ENCODE measurements at regions not wholly inside any gene's neighbourhood (a gene's known extent, or its start where the extent isn't known, plus 50 kb on each side); places are given as distances from the start of the nearest gene placed in this dataset.

DNA sequence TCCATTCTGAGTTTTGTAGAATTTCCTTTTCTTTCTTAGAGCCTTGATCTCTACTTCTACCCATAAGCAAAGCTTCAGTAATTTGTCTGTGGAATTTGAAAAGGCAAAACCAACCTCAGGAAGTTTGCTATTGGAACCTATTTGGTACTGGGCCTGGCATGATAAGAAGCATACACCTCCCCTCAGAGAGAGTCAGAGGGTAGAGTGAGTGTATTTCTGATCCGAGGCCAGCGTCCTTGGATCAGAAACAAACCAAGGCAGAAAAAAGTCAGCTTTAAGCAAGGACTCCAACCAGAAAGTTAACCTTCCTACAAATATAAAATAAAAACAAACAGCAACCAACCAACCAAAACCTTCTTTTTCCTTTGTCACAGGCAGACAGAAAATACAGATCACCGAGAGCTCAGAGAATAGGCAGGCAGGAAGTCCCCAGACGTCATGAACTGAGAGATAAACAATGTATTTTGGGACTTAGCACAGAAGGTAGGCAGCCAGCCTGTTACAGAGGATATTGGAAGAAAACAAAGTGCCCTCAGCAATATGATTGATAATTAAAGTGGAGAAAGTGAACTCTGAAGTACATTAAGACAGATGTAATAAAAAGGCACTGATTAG is 141.5 kb downstream of the NEDD1 start:
- Histone ChIP-seq H3K9me3 (ENCODE audit: low read depth, low read length, poor library complexity, severe bottlenecking) (no peaks in the 10 kb centered on the region), H3K4me3 (ENCODE audit: low read depth, low read length, poor library complexity, severe bottlenecking) (no peak overlapping the region), H3K4me1 (ENCODE audit: insufficient read depth, low read length, poor library complexity, severe bottlenecking) (no peaks in the 10 kb centered on the region), H3K27me3 (replicated peaks; ENCODE audit: insufficient read depth, low read depth, low read length, poor library complexity) (peaks cover 10% of the 10 kb centered on the region), H3K27ac (ENCODE audit: low read depth, low read length, poor library complexity, severe bottlenecking) (no peak overlapping the region), H3K36me3 (ENCODE audit: insufficient read depth, low read length, poor library complexity, severe bottlenecking) (no peaks in the 10 kb centered on the region)
- POLR2A ChIA-PET (ENCODE audit: low non-redundant PET) = no interaction called here
- intact Hi-C loops (cut with micrococcal nuclease; ENCODE audit: unreplicated experiment) = no loop called here
- no peak for TF ChIP-seq EZH2 (IDR thresholded peaks at IDR 0.05; ENCODE audit: borderline replicate concordance, low read depth, low read length, poor library complexity, severe bottlenecking)
- TF ChIP-seq, protein P1, sequence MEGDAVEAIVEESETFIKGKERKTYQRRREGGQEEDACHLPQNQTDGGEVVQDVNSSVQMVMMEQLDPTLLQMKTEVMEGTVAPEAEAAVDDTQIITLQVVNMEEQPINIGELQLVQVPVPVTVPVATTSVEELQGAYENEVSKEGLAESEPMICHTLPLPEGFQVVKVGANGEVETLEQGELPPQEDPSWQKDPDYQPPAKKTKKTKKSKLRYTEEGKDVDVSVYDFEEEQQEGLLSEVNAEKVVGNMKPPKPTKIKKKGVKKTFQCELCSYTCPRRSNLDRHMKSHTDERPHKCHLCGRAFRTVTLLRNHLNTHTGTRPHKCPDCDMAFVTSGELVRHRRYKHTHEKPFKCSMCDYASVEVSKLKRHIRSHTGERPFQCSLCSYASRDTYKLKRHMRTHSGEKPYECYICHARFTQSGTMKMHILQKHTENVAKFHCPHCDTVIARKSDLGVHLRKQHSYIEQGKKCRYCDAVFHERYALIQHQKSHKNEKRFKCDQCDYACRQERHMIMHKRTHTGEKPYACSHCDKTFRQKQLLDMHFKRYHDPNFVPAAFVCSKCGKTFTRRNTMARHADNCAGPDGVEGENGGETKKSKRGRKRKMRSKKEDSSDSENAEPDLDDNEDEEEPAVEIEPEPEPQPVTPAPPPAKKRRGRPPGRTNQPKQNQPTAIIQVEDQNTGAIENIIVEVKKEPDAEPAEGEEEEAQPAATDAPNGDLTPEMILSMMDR (conservative IDR thresholded peaks at IDR 0.05; ENCODE audit: low read depth, low read length) = no peak
- CTCF ChIA-PET = no interaction called here
- no peak for DNase-seq (ENCODE audit: low spot score)
- BruUV-seq (replicated peaks) = no TSS peak

DNA sequence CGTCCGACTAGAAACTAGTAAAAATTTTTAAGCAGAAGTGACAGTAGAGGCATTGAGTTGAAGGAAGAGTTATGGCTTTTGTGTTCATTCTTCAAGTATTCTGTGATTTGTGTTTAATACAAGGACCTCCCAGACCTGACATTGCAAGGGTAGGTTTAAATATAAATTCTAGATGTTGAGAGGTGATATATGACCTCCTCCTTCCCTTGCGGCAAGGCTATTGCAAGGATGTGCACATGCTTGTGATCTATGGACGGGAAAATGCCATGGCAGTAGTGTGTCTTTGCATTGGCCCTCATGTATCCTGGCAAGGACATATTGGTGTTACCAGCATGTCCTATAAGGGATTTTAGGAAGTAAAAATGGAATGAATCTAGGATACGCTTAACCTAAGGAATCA is 143.5 kb downstream of the NEDD1 start:
- Histone ChIP-seq H3K27me3 (replicated peaks; ENCODE audit: insufficient read depth, low read depth, low read length, poor library complexity) (peaks cover 10% of the 10 kb centered on the region), H3K4me3 (ENCODE audit: low read depth, low read length, poor library complexity, severe bottlenecking) (no peak overlapping the region), H3K36me3 (ENCODE audit: insufficient read depth, low read length, poor library complexity, severe bottlenecking) (no peaks in the 10 kb centered on the region), H3K4me1 (ENCODE audit: insufficient read depth, low read length, poor library complexity, severe bottlenecking) (no peaks in the 10 kb centered on the region), H3K27ac (ENCODE audit: low read depth, low read length, poor library complexity, severe bottlenecking) (no peak overlapping the region), H3K9me3 (ENCODE audit: low read depth, low read length, poor library complexity, severe bottlenecking) (no peaks in the 10 kb centered on the region)
- DNase-seq (ENCODE audit: low spot score) = no peak
- CTCF ChIA-PET = no interaction called here
- intact Hi-C loops (cut with micrococcal nuclease; ENCODE audit: unreplicated experiment) = no loop called here
- no TSS peak for BruUV-seq (replicated peaks)
- TF ChIP-seq, protein P1 (conservative IDR thresholded peaks at IDR 0.05; ENCODE audit: low read depth, low read length) = no peak
- no peak for TF ChIP-seq EZH2 (IDR thresholded peaks at IDR 0.05; ENCODE audit: borderline replicate concordance, low read depth, low read length, poor library complexity, severe bottlenecking)
- POLR2A ChIA-PET (ENCODE audit: low non-redundant PET) = no interaction called here

DNA sequence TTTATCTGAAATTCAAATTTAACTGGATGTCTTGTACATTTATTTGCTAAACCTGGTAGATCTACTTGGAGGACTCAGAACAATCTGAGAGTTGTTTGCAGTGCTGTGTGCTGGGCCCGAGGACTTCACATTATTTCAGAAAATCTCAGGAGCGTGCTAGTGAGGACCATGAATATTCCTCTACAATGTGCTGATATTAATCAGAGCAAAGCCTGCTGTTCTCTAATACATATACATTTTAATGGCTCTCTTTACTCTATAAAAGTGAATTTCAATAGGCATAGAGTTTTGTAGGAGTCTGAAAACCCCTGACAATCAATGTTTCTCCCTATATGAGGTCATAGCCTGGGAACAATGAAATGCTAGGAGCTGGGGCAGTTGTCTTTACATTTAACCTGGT is 144.3 kb downstream of the NEDD1 start:
- Histone ChIP-seq H3K4me3 (ENCODE audit: low read depth, low read length, poor library complexity, severe bottlenecking) (no peak overlapping the region), H3K9me3 (ENCODE audit: low read depth, low read length, poor library complexity, severe bottlenecking) (no peaks in the 10 kb centered on the region), H3K27me3 (replicated peaks; ENCODE audit: insufficient read depth, low read depth, low read length, poor library complexity) (peaks cover 10% of the 10 kb centered on the region), H3K27ac (ENCODE audit: low read depth, low read length, poor library complexity, severe bottlenecking) (no peak overlapping the region), H3K36me3 (ENCODE audit: insufficient read depth, low read length, poor library complexity, severe bottlenecking) (no peaks in the 10 kb centered on the region), H3K4me1 (ENCODE audit: insufficient read depth, low read length, poor library complexity, severe bottlenecking) (no peaks in the 10 kb centered on the region)
- ChIA-PET CTCF (no interaction called here), POLR2A (ENCODE audit: low non-redundant PET) (no interaction called here)
- TF ChIP-seq, protein P1 (conservative IDR thresholded peaks at IDR 0.05; ENCODE audit: low read depth, low read length) = no peak
- no peak for DNase-seq (ENCODE audit: low spot score)
- intact Hi-C loops (cut with micrococcal nuclease; ENCODE audit: unreplicated experiment) = no loop called here
- no TSS peak for BruUV-seq (replicated peaks)

All from A673 (cell line).